GM18909 (cell line): ENCODE measurements at regions not wholly inside any gene's neighbourhood (a gene's known extent, or its start where the extent isn't known, plus 50 kb on each side); places are given as distances from the start of the nearest gene placed in this dataset.

Source experiments
- ATAC-seq: cut with Tn5 transposase; IDR thresholded peaks from one replicate; pipeline ENCODE4 v1.9.1; 2021; ENCODE audit warnings: mild to moderate bottlenecking; ENCODE audit not compliant: unreplicated experiment, poor library complexity

DNA sequence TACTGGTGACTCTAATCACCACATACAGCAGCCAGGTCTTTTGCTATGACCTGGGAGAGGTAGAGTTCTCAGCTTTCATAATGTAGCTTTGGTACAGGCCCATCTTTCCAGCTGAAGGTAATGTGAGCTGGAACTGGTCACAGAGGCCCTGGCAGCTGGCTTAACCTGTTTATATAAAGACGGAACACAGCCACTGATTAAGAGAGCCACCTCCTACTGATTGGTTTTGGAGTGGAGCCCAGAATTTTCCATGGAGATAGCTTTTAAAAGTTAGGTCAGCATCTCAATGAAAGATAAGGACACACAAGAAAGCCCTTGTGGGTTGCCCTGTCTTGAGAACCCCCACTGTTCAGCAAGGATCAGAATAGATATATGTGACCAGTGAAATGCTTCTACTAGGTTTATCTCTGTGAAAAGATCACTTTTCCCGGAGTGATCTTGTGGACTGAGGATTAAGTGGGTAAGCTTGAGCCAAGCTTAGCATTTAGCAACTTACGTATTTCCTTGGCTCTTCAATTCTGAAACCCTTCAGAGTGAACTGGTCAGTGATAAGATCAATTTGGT is 213.7 kb upstream of the CITED2 start:
- ATAC-seq: no peak

DNA sequence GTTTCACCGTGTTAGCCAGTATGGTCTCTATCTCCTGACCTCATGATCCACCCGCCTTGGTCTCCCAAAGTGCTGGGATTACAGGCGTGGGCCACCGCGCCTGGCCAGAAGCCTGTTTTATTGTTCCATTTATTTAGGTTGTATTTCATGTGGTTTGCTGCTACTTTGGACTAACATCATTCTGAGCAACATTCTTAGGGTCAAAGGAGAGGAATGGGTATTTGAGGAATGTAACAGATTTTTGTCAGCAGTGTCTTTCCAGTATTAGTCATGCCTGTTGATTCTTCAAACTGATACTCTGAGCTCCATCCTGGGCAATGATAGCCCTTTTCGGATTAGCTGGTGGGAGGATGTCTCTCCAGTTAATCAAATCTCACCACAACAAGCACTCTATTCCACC is 213.0 kb upstream of the CITED2 start:
- no peak for ATAC-seq

DNA sequence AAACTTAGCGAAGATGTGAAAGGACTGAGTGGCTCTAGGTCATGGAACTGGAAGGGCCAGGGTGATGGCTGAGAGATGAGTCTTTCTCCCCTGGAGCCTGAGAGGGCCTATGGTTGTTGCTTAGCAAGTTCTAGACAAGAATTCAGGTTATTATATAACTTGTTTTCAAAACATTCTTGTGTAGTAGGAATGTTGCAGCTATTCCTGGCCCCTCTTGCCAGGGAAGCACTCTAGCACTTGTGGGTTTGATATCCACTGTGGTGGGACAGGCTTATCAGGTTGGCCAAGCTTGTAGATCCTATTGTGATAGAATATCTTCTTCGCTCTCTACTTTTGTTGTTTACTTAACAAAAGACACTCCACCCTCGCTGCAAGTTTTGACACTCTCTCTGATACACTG is 211.8 kb upstream of the CITED2 start:
- ATAC-seq: no peak

DNA sequence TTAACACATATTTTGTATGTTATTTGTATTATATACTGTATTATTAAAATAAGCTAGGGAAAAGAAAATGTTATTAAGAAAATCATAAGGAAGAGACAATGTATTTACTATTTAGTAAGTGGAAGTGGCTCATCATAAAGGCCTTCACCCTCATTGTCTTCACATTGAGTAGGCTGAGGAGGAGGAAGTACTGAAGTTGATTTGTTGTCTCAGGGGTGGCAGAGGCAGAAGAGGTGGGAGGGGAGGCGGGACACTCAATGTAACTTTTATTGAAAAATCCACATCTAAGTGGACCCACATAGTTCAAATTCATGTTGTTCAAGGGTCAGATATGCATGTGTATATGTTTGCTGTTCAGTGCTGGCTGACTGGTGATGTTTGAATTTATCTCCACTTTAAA is 210.2 kb upstream of the CITED2 start:
- ATAC-seq: no peak

DNA sequence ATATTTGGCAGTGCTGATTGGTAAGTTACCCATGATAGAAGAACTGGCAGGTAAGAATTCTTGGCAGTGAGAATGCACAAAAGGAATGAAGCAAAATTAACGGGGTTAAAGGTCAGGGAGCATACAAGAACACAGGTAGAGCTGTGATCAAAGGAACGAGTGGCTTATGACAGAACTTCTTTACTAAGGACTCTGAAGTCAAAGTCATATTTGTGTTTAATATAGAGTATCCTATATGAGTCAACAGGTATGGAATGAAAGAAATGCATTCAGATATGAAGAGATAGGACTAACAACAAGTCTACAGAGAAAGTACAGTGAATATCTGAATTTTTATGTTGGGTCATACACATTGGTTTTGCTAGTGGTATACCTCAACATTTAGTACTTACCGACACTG is 209.0 kb upstream of the CITED2 start:
- ATAC-seq: no peak

DNA sequence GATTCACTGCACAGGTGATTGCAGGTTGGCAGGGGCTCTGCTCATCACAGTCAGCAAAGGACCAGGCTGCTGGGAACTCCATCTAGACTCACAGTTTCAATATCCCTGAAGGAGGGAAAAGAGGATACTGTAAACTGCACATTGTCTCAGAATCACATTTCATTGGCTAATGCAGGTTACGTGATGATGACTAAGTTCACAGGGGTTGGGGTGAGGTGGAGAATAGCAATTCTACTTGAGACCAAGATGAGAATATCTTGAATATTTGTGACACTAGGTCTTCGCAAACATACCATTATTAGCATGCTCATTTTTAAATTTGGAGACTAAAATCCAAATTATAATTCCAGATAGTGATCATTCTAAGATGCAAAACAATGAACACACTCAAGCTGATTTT is 208.5 kb upstream of the CITED2 start:
- no peak for ATAC-seq

DNA sequence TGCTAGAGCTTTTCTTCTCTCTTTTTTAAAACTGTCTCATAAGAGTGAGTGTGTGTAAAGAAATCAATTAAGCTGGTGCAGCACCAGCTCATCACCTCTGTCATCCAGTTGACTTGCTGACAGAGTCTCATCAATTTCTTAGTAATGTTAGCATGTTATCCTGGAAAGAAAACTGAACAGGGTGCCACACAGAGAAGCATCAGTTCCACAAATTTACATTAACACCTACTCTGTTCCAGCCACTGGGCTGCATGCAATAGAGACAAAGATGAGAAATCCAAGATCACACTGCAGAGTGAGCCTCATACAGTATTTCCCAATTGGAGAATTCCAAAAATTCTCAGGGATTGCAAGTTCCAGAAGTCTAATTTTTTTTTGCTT is 207.0 kb upstream of the CITED2 start:
- ATAC-seq: no peak

DNA sequence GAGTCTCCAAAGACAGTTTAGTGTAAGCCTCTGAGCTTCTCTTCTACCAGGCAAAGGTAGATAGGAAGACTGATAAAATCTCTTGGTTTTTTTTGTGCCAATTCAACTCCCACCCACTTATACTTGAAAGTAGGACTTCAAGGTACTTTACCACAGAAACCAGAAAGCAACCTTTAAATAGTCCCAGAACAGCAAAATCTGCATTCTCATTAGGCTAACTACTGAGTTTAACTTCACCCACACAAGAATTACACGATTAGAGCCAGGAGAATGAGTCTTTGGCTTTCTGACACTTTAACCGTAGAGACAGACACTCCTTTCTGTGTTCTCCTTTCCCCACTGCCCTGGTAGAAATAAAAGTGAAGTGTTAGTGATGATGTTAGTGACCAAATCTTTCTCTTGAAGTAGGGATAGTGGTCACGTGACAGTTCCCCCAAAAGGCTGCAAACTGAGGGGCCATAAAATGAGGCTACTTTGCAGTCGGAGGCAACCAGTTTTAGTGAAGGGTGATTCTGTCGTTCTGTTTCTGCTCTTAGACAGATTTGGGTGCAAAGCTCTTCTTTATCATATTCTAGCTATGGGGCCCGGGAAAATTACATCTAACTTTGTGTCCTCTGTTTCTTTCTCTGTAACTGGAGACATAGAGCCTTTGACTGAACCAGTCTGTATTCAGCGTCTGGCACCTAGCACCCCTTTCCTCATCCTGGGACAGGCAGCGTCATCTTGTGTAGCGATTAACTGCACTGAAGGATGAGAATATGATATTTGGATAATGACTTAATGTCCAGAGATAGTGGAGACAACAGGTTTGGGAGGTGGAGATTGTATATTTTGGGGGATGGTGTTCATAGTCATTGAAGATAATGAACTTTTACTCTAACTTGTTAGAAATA is 206.4 kb upstream of the CITED2 start:
- ATAC-seq: peak; percentile 92

DNA sequence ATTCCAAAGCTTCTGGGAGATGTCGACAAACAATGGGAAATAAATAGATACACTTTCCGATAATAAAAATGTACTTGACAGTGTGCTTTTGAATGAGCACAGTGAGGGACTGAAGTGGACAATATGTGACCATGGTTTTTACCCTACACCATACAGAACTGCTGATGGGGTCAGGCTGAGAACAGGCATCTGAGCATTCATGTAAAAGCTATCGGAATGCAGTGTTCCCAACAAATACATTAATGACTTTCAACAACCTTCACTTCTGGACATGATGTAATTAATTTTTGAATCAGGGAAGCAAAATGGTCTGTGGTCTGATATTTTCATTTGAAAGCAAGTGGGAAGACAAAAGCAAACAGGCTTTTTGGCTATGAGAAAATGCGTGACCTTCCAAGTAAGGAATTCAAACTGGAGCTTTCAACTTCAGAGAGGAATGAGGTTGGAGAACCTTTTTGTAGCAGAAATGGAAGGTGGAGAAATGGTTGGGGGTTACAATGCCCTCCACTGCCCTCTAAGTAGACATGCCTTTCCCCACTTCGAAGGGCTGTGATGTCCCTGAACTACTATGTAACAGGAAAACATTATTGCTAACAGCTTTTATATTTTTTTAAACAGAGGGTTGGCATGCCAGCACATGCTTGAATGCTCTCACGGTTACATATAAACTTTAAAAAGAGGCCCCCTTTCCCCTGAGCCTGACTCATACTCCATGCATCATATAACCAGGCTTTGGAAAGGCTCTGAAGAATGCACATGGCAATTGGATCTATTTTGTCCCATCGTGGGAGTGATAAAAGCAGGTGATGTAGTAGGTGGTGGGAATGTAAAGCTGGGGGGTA is 203.5 kb upstream of the CITED2 start:
- no peak for ATAC-seq

DNA sequence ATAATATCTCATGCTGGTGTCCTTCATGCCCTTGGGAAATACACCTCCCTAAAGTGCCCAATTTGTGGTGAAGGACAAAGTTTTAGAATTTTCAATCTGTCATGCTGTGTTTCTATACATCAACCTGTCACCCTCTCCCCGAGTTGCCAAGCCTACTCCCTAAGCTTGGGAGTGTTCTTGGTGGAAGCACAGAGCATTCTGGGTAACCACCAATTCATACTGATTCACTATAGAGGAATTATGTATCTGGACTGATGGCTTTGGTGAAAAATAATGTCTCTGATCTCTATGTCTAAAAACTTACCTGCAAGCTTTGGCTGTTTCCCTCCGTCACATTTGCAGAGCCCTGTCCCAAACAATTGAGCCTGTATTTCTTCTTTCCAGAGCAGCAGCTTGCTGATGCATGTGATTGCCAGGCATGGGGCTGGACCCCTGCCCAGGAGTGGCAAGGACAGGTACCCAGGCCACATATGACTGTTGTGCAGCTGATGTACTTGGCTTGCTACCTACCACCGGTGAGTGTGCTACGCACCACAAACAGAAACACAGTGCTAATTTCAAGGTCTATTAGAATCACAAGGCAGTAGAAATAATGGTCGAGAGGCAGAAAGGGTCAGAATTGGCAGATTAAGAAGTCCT is 202.8 kb upstream of the CITED2 start:
- no peak for ATAC-seq

DNA sequence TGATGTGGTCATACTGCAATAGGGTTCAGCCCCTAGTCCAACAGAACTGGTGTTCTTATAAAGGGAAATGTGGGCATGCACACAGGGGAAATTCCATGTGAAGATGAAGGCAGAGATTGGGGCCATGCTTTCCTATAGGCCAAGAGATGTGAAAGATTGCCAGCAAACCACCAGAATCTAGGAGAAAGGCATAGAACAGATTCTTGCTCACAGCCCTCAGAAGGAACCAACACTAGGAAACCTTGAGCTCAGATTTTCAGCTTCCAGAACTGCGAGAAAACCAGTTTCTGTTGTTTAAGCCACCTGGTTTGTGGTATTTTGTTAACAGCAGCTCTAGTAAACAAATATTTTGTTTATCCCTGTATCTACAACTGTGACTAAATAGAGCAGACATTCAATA is 197.6 kb upstream of the CITED2 start:
- ATAC-seq: no peak

DNA sequence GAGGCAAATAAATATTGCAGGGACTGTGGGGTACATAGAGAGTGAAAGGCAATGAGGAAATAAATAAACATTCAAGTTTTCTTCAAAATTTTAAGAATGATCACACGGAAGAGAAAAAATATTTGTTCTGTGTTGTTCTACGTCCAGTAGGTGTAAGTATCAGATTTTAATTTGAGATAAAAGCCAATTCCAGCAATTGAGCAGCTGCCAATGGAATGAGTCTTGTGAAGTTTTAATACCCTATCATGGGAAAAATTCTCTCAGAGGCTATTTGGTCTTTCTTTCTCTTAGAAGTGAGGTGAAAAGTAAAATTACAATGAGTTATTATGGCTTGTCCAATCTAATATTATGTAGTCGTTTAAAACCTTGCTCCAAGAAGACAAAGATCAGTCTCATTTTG is 195.7 kb upstream of the CITED2 start:
- ATAC-seq: no peak

DNA sequence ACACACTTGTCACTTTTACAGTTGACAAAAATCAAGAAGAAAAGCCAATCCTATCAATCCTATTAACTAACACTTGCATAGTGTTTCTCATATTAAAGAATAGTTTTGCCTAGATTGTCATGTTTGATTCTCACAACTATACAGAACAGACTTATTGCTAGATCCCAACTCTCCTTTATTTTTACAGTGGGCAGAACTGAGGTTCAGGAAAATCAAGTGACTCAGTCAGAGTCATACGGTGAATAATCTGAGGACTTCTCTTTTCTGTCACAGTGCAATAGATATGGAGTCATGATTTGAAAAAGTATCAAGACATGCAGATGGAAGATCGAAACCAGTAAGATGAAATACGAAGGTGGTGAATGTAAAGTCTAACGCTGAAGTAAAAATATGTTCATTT is 195.1 kb upstream of the CITED2 start:
- no peak for ATAC-seq

DNA sequence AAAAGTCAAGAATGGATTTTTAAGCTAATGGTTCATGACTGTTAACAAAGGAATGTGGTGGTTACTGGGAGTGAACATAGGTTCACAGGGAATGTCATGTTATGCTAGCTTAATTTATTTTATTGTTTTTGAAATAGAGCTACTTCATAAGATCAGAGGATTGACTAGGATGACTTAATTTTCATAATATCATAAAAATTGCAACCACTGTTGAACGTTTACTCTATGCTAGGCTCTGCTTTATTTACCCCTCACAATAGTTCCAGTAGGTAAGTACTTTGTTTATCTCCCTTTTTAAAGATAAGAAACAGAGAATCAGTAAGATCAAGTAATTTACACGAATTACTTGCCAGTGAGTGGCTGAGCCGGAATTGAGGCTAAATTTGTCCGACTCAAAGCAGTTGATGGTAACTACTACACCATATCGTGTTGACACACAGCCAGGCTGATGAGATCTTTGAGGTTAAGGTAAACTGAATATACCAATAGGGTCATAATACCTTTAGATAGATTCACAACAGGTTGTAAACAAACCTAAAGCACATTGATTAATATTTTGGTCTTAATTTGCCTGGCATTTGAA is 194.6 kb upstream of the CITED2 start:
- no peak for ATAC-seq

DNA sequence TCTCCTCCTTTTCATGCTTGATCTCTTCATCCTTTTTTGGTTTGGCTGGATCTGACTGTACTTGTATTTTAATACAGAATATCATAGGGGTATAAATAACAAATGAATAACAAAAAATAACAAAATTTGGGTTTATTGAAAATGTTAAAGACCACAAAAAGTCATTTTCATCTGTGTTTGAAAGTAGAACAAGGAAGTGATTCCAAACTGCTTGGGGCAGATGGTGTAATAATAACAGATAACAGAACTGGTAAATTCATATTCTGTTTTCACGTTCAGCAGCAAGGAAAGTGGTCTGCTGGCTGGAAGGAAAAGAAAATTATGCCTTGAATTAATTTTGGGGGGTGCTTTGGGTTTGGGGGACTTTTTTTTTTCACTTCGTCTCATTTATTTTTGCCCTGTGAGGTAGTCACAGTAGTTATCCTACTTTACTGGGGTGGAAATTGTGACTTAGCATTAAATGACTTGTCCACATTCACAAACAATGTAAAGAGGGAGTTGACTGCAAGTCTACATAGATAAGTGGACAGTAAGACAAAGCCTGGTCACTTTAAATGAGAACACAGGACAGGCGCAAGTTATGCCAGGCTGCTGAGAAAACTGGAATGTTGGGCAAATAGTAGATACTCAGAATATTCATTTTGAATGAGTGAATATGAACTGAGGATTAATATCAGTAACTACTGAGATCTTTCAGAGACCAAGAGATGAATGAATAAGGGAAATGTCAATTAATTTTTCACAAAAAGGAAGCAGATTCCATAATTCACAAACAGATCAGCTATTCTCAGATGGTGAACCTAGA is 193.9 kb upstream of the CITED2 start:
- peak; percentile 52 for ATAC-seq

DNA sequence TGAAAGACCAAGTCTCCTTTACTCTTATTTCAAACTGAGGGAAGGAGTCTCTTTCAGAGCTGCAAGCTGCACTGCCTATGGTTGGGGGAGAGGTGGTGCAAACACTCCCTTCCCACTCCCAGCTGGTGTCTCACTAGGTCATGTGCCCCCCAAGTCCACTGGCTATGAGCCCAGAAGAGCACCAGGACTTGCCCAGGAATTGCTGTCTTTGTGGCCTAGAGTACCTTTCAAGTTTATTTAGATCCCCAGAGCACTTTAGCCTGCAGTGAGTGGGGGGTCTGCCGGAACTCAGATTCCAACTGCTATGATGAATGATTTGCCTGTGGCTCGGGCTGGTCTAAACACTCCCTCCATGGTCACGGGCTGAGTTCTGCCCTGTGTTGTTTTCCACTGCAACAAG is 192.6 kb upstream of the CITED2 start:
- no peak for ATAC-seq

DNA sequence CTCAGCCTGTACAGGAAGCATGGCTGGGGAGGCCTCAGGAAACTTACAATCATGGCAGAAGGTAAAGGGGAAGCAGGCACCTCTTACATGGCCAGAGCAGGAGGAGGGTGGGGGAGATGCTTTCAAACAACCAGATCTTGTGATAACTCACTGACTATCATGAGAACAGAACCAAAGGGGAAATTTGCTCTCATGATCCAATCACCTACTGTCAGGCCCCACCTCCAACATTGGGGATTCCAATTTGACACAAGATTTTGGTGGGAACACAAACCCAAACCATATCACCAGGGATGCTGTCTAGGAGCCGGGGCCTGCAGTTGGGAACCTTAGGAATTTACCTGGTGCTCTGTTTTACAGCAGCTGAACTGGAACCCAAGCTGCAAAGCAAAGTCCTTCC is 191.1 kb upstream of the CITED2 start:
- no peak for ATAC-seq

DNA sequence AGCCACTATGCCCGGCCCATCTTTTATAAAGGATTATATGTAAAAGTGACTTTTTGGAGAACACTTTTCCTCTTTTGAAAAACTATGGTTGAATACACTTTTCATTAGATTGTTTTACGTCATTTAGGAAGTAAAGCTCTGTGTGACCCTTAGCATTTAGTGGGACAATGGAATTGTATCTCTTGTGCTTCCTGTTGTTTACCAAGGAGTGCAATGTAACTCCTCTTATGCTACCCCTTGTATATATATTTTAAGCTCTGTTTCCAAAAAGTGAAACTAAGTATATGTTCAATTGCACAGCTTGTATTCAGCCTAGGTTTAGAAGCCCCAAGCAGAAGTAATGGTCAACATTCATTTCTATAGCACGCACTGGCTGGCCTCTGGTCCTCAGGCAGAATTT is 183.1 kb upstream of the CITED2 start:
- ATAC-seq: no peak

DNA sequence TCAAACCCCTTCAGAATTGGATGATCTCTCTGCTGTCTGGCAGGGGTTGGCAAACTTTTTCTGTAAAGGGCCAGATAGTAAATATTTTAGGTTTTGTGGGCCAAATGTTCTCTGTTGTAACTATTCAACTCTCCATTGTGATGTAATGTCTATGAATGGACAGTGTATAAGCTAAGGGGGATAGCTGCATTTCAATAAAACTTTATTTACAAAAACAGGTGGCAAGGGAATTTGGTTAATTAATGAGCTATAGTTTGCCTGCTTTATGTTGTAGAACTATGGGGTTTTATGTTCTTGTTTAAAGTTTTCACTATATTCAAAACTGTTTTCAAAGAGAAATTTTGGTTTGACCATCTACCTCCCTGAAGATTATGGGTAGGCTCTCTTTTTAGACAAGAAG is 182.1 kb upstream of the CITED2 start:
- ATAC-seq: no peak

DNA sequence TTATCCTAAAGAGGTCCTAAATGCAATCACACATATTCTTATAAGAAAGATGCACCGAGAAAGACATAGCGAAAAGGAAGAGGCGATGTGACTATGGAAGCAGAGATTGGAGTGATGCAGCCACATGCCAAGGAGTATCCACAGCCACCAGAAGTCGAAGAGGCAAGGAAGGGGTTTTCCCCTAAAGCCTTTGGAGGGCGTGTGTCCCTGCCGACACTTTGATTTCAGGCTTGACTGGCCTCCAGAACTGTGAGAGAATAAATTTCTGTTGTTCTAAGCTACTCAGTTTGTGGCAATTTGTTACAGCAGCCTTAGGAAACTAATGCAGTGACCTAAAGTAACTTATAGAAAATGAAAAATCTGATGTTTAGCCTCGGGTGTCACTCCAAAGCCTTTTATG is 179.5 kb upstream of the CITED2 start:
- ATAC-seq: no peak
